Mesenchymal stem cell (in vitro differentiated cells and primary cell): ENCODE measurements at regions not wholly inside any gene's neighbourhood (a gene's known extent, or its start where the extent isn't known, plus 50 kb on each side); places are given as distances from the start of the nearest gene placed in this dataset.
A peak's percentile ranks its signal among the peaks of the same experiment; 100 is the strongest.

Source experiments
- DNase-seq: peaks from one replicate; pipeline ENCODE4 v3.0.0-alpha.2; 2013
- H2AFZ ChIP-seq: one replicate; pipeline ENCODE4 v1.6.1; 2013; ENCODE audit warnings: low read depth, mild to moderate bottlenecking, control low read depth, inconsistent platforms, low read length, moderate library complexity
- H2AK5ac ChIP-seq: 2 replicates; pipeline ENCODE4 v1.6.1; 2013; ENCODE audit warnings: low read length, moderate library complexity, mild to moderate bottlenecking, inconsistent platforms; ENCODE audit not compliant: severe bottlenecking
- H2BK120ac ChIP-seq: one replicate; pipeline ENCODE4 v1.6.1; 2013; ENCODE audit warnings: low read depth, mild to moderate bottlenecking, inconsistent platforms, low read length, moderate library complexity
- H2BK12ac ChIP-seq, 2 experiments: one replicate each; pipeline ENCODE4 v1.6.1; 2013; ENCODE audit warnings: inconsistent platforms in 2 of 2, low read length in 2 of 2, mild to moderate bottlenecking in 2 of 2, moderate library complexity in 2 of 2, control low read depth in 1 of 2
- H2BK15ac ChIP-seq: one replicate; pipeline ENCODE4 v1.6.1; 2013; ENCODE audit warnings: mild to moderate bottlenecking, low read depth, inconsistent platforms; ENCODE audit not compliant: poor library complexity, severe bottlenecking
- H2BK5ac ChIP-seq: 2 replicates; pipeline ENCODE4 v1.6.1; 2013; ENCODE audit warnings: low read depth, mild to moderate bottlenecking, low read length, control low read depth, inconsistent platforms; ENCODE audit not compliant: poor library complexity, severe bottlenecking
- H3K14ac ChIP-seq, 2 experiments: one replicate each; pipeline ENCODE4 v1.6.1; 2013; ENCODE audit warnings: inconsistent platforms in 2 of 2, low read length in 2 of 2, control low read depth in 1 of 2, mild to moderate bottlenecking in 1 of 2, moderate library complexity in 1 of 2
- H3K18ac ChIP-seq, 2 experiments: one replicate each; pipeline ENCODE4 v1.6.1; 2013; ENCODE audit warnings: inconsistent platforms in 2 of 2, low read length in 2 of 2, control low read depth in 1 of 2, low read depth in 1 of 2, mild to moderate bottlenecking in 1 of 2
- H3K23ac ChIP-seq, 2 experiments: one replicate each; pipeline ENCODE4 v1.6.1; 2013; ENCODE audit warnings: inconsistent platforms in 2 of 2, low read length in 2 of 2, mild to moderate bottlenecking in 2 of 2, moderate library complexity in 2 of 2, control low read depth in 1 of 2
- H3K27ac ChIP-seq: 2 replicates; pipeline ENCODE4 v1.5.1; 2013; ENCODE audit warnings: mild to moderate bottlenecking, moderate library complexity, low read length, control low read depth, inconsistent platforms; ENCODE audit not compliant: poor library complexity, severe bottlenecking
- H3K27me3 ChIP-seq, 2 experiments: 2 replicates each; pipeline versions ENCODE4 v1.6.1 to v1.7.0; 2013; ENCODE audit warnings: low read length in 2 of 2, mild to moderate bottlenecking in 2 of 2, moderate library complexity in 2 of 2, control low read depth in 1 of 2, inconsistent platforms in 1 of 2; ENCODE audit not compliant: control insufficient read depth in 1 of 2, insufficient read depth in 1 of 2
- H3K36me3 ChIP-seq, 2 experiments: 2 replicates each; pipeline versions ENCODE4 v1.6.1 to v1.7.0; 2013; ENCODE audit warnings: low read length in 2 of 2, control low read depth in 1 of 2, inconsistent platforms in 1 of 2, low read depth in 1 of 2, mild to moderate bottlenecking in 1 of 2; ENCODE audit not compliant: insufficient read depth in 2 of 2, control insufficient read depth in 1 of 2
- H3K4ac ChIP-seq, 2 experiments: one replicate each; pipeline ENCODE4 v1.6.1; 2013; ENCODE audit warnings: inconsistent platforms in 2 of 2, low read length in 2 of 2, mild to moderate bottlenecking in 2 of 2, moderate library complexity in 2 of 2, control low read depth in 1 of 2, low read depth in 1 of 2
- H3K4me1 ChIP-seq: 2 replicates; pipeline ENCODE4 v1.6.1; 2013; ENCODE audit warnings: low read depth, low read length, control low read depth; ENCODE audit not compliant: control insufficient read depth, insufficient read depth
- H3K4me2 ChIP-seq: 2 replicates; pipeline ENCODE4 v1.6.1; 2013; ENCODE audit warnings: low read length, mild to moderate bottlenecking, inconsistent platforms; ENCODE audit not compliant: poor library complexity, severe bottlenecking
- H3K4me3 ChIP-seq, 2 experiments: 2 replicates each; pipeline versions ENCODE4 v1.5.1 to v1.7.0; 2013; ENCODE audit warnings: low read length in 2 of 2, mild to moderate bottlenecking in 2 of 2, control low read depth in 1 of 2, low read depth in 1 of 2; ENCODE audit not compliant: insufficient read depth in 1 of 2
- H3K79me1 ChIP-seq: replicated peaks from 2 replicates; pipeline ENCODE4 v1.6.1; 2013; ENCODE audit warnings: mild to moderate bottlenecking, control low read depth, low read length, inconsistent platforms; ENCODE audit not compliant: poor library complexity, severe bottlenecking
- H3K9ac ChIP-seq: 2 replicates; pipeline ENCODE4 v1.7.0; 2013; ENCODE audit warnings: mild to moderate bottlenecking, low read length, moderate library complexity
- H3K9me3 ChIP-seq: 2 replicates; pipeline ENCODE4 v1.7.0; 2013; ENCODE audit warnings: mild to moderate bottlenecking, low read length; ENCODE audit not compliant: control insufficient read depth
- H4K8ac ChIP-seq: one replicate; pipeline ENCODE4 v1.6.1; 2013; ENCODE audit warnings: inconsistent platforms, mild to moderate bottlenecking, low read length, moderate library complexity
- H4K91ac ChIP-seq: one replicate; pipeline ENCODE4 v1.6.1; 2013; ENCODE audit warnings: mild to moderate bottlenecking, low read length, inconsistent platforms
- WGBS: methylation state at CpG from one replicate; pipeline ENCODE4 v1.1.7; 2013; ENCODE audit warnings: mixed read lengths; 5-methylcytosine and 5-hydroxymethylcytosine counted together

GRCh38 chr13:66210677-66211076 lies 1019.5 kb downstream of the PCDH9 start:
- Histone ChIP-seq H3K27me3 (no peaks in the 10 kb centered on the region), H3K14ac (no peak overlapping the region), H3K4me1 (no peaks in the 10 kb centered on the region), H2BK15ac (no peak overlapping the region), H2BK12ac (no peak overlapping the region), H2BK5ac (no peak overlapping the region), H4K8ac (no peak overlapping the region), H2AK5ac (no peak overlapping the region), H4K91ac (no peak overlapping the region), H3K4ac (peak overlapping the region in 1 of 2 experiments; percentile 1), H3K9me3 (no peaks in the 10 kb centered on the region), H2AFZ (no peak overlapping the region), H3K27ac (peak overlapping the region; percentile 21), H3K4me3 (peak overlapping the region in 1 of 2 experiments; percentile 61), H2BK120ac (no peak overlapping the region), H3K4me2 (peak overlapping the region; percentile 1), H3K36me3 (no peaks in the 10 kb centered on the region), H3K79me1 (no peaks in the 10 kb centered on the region), H3K18ac (no peak overlapping the region), H3K9ac (peak overlapping the region; percentile 87), H3K23ac (no peak overlapping the region)
- DNase-seq, result peak; percentile 88
- 26% methylated on average over 3 of the region's 3 CpGs for WGBS

GRCh38 chr13:66208589-66208988 lies 1021.5 kb downstream of the PCDH9 start:
- 100% methylated on average over 2 of the region's 3 CpGs for WGBS
- no peak overlapping the region for H3K4ac ChIP-seq

GRCh38 chr13:66207610-66208009 lies 1022.5 kb downstream of the PCDH9 start:
- Histone ChIP-seq H3K23ac (no peak overlapping the region), H3K14ac (no peak overlapping the region), H3K9me3 (no peaks in the 10 kb centered on the region), H2BK120ac (no peak overlapping the region), H3K4me1 (no peaks in the 10 kb centered on the region), H3K4me3 (no peak overlapping the region), H3K18ac (no peak overlapping the region), H2AFZ (no peak overlapping the region), H3K4me2 (no peak overlapping the region), H4K91ac (no peak overlapping the region), H3K79me1 (no peaks in the 10 kb centered on the region), H3K36me3 (no peaks in the 10 kb centered on the region), H2AK5ac (no peak overlapping the region), H2BK15ac (no peak overlapping the region), H3K27ac (no peak overlapping the region), H3K27me3 (no peaks in the 10 kb centered on the region), H2BK5ac (no peak overlapping the region), H4K8ac (no peak overlapping the region), H3K9ac (no peak overlapping the region), H3K4ac (no peak overlapping the region), H2BK12ac (no peak overlapping the region)
- DNase-seq, result no peak
- 70% methylated on average over 1 of the region's 1 CpG for WGBS

More at GRCh38 chr13:66208589-66208988, 1021.5 kb downstream of the PCDH9 start:
- no peaks in the 10 kb centered on the region for H3K4me1 ChIP-seq
- H3K4me3 ChIP-seq, result no peak overlapping the region
- H3K79me1 ChIP-seq, result no peaks in the 10 kb centered on the region
- no peak overlapping the region for H2AK5ac ChIP-seq
- no peak overlapping the region for H2BK12ac ChIP-seq
- no peak overlapping the region for H4K8ac ChIP-seq
- H3K36me3 ChIP-seq, result no peaks in the 10 kb centered on the region
- H4K91ac ChIP-seq, result no peak overlapping the region
- no peaks in the 10 kb centered on the region for H3K27me3 ChIP-seq
- H2AFZ ChIP-seq, result no peak overlapping the region
- H3K23ac ChIP-seq, result no peak overlapping the region
- no peak overlapping the region for H3K14ac ChIP-seq
- H2BK15ac ChIP-seq, result no peak overlapping the region
- no peak overlapping the region for H2BK5ac ChIP-seq
- no peak overlapping the region for H3K9ac ChIP-seq
- H3K18ac ChIP-seq, result no peak overlapping the region
- H3K9me3 ChIP-seq, result no peaks in the 10 kb centered on the region
- H3K4me2 ChIP-seq, result no peak overlapping the region
- no peak overlapping the region for H2BK120ac ChIP-seq
- H3K27ac ChIP-seq, result no peak overlapping the region
- no peak for DNase-seq

- Histone ChIP-seq H2AFZ (no peak overlapping the region), H3K14ac (no peak overlapping the region), H3K27me3 (no peaks in the 10 kb centered on the region), H3K4me3 (no peak overlapping the region), H3K79me1 (no peaks in the 10 kb centered on the region), H2BK12ac (no peak overlapping the region), H3K27ac (no peak overlapping the region), H3K18ac (no peak overlapping the region), H3K9me3 (no peaks in the 10 kb centered on the region), H2BK15ac (no peak overlapping the region), H3K4me2 (no peak overlapping the region), H3K4me1 (no peaks in the 10 kb centered on the region), H3K9ac (no peak overlapping the region), H3K23ac (no peak overlapping the region), H4K8ac (no peak overlapping the region), H3K4ac (no peak overlapping the region), H2AK5ac (no peak overlapping the region), H4K91ac (no peak overlapping the region), H2BK5ac (no peak overlapping the region), H3K36me3 (no peaks in the 10 kb centered on the region), H2BK120ac (no peak overlapping the region)
- DNase-seq, result no peak
- 64% methylated on average over 2 of the region's 2 CpGs for WGBS
Measured at GRCh38 chr13:66205807-66206206, 1024.3 kb downstream of the PCDH9 start.
